ENCODE measurements at regions not wholly inside any gene's neighbourhood (a gene's known extent, or its start where the extent isn't known, plus 50 kb on each side); places are given as distances from the start of the nearest gene placed in this dataset.

DNA sequence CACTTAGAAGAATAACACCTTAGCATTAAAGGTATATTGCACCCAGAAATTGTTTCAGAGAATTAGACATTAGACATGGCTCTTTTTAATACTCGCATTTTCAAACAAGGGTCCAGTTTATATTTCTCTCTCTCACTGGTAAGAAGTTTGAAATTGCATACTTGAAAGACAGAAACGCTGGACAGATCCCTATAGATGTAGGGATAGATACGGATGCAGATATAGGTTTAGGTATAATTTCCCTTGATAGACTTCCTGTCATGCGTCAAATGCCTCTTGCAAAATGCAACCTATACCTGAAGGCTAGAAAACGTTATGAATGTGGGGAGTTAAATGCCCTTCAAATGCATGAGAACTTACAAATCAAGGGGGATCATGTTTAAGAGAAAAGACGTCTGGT, 99.4 kb upstream of the BCL6 start:
- CTCF ChIA-PET = no interaction called here
- POLR2A ChIA-PET = no interaction called here

DNA sequence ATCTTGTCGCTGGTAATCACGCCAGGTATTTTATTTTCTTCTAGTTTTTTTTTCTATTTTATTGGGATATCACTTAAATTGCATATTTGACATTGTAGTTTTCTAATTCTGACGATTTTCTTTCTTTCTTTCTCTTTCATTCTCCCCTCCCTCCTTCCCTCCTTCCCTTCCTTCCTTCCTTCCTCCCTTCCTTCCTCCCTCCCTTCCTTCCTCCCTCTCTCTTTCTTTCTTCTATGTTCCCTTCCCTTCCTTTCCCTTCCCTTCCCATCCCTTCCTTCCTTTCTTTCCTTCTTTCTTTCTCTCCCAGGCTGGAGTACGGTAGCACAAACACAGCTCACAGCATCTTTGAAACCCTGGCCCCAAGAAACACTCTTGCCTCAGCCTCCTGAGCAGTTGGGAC, 100.6 kb upstream of the BCL6 start:
- Histone ChIP-seq H3K27ac (ENCODE audit: low read depth in 2 of 2, low read length in 1 of 2) (no peak overlapping the region), H2AFZ (ENCODE audit: low read depth) (peak overlapping the region; percentile 56; the same call in 1 of the 2 replicates), H4K20me1 (ENCODE audit: insufficient read depth) (no peaks in the 10 kb centered on the region), H3K79me2 (ENCODE audit: insufficient read depth) (no peaks in the 10 kb centered on the region), H3K4me1 (ENCODE audit: control insufficient read depth in 1 of 2, insufficient read depth in 2 of 2, low read depth in 1 of 2, low read length in 1 of 2) (no peaks in the 10 kb centered on the region), H3K4me3 (ENCODE audit: low read depth in 2 of 2, low read length in 1 of 2) (no peak overlapping the region), H3K36me3 (replicated peaks in 1 of 2; ENCODE audit: control insufficient read depth in 1 of 2, insufficient read depth in 2 of 2, low read length in 1 of 2) (no peaks in the 10 kb centered on the region), H3K27me3 (ENCODE audit: insufficient read depth) (no peaks in the 10 kb centered on the region), H3K9me3 (no peaks in the 10 kb centered on the region), H3F3A (replicated peaks; ENCODE audit: insufficient read depth) (no peaks in the 10 kb centered on the region), H3K4me2 (no peak overlapping the region), H3K9me2 (no peaks in the 10 kb centered on the region), H3K9ac (no peak overlapping the region)
- TF ChIP-seq TCF12 (IDR thresholded peaks at IDR 0.05) = no peak
- no peak for TF ChIP-seq RCOR1 (IDR thresholded peaks at IDR 0.05; ENCODE audit: low read length)
- TF ChIP-seq, protein P1, sequence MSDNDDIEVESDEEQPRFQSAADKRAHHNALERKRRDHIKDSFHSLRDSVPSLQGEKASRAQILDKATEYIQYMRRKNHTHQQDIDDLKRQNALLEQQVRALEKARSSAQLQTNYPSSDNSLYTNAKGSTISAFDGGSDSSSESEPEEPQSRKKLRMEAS (IDR thresholded peaks at IDR 0.05; ENCODE audit: low read depth) = no peak
- TF ChIP-seq RFX5 (IDR thresholded peaks at IDR 0.05; ENCODE audit: low read length) = no peak
- no peak for TF ChIP-seq SIN3A (IDR thresholded peaks at IDR 0.05; ENCODE audit: borderline replicate concordance, low read depth, low read length)
- TF ChIP-seq, protein P2, sequence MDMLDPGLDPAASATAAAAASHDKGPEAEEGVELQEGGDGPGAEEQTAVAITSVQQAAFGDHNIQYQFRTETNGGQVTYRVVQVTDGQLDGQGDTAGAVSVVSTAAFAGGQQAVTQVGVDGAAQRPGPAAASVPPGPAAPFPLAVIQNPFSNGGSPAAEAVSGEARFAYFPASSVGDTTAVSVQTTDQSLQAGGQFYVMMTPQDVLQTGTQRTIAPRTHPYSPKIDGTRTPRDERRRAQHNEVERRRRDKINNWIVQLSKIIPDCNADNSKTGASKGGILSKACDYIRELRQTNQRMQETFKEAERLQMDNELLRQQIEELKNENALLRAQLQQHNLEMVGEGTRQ (IDR thresholded peaks at IDR 0.05; ENCODE audit: borderline replicate concordance, low read depth, low read length) = no peak
- TF ChIP-seq RAD21 (IDR thresholded peaks at IDR 0.05; ENCODE audit: low read length) = no peak
- no peak for TF ChIP-seq FOXM1 (IDR thresholded peaks at IDR 0.05; ENCODE audit: low read depth)
- TF ChIP-seq TEAD4 (IDR thresholded peaks at IDR 0.05; ENCODE audit: borderline replicate concordance, insufficient read depth) = no peak
- no peak for TF ChIP-seq EZH2phosphoT487 (IDR thresholded peaks at IDR 0.05; ENCODE audit: borderline replicate concordance, low read depth)
- no peak for TF ChIP-seq SMC3 (IDR thresholded peaks at IDR 0.05; ENCODE audit: low read depth, low read length)
- TF ChIP-seq EP300 (IDR thresholded peaks at IDR 0.05; ENCODE audit: borderline replicate concordance in 1 of 2, low read depth in 1 of 2, low read length in 1 of 2) = no peak
- WGBS (ENCODE audit: low lambda C conversion rate) = 36% methylated on average over 4 of the region's 4 CpGs
- ChIA-PET CTCF (no interaction called here), POLR2A (no interaction called here)
- no peak for DNase-seq

More for the DNA sequence above, 99.4 kb upstream of the BCL6 start:
- no peak overlapping the region for H3K4me3 ChIP-seq (ENCODE audit: low read depth in 2 of 2, low read length in 1 of 2)
- DNase-seq = no peak
- no peak overlapping the region for H3K9ac ChIP-seq
- no peak overlapping the region for H3K4me2 ChIP-seq
- H3F3A ChIP-seq (replicated peaks; ENCODE audit: insufficient read depth) = no peaks in the 10 kb centered on the region
- H3K27me3 ChIP-seq (ENCODE audit: insufficient read depth) = no peaks in the 10 kb centered on the region
- no peaks in the 10 kb centered on the region for H3K9me2 ChIP-seq
- no peak overlapping the region for H3K27ac ChIP-seq (ENCODE audit: low read depth in 2 of 2, low read length in 1 of 2)
- no peaks in the 10 kb centered on the region for H3K9me3 ChIP-seq
- no peaks in the 10 kb centered on the region for H3K4me1 ChIP-seq (ENCODE audit: control insufficient read depth in 1 of 2, insufficient read depth in 2 of 2, low read depth in 1 of 2, low read length in 1 of 2)
- TF ChIP-seq, protein P3, sequence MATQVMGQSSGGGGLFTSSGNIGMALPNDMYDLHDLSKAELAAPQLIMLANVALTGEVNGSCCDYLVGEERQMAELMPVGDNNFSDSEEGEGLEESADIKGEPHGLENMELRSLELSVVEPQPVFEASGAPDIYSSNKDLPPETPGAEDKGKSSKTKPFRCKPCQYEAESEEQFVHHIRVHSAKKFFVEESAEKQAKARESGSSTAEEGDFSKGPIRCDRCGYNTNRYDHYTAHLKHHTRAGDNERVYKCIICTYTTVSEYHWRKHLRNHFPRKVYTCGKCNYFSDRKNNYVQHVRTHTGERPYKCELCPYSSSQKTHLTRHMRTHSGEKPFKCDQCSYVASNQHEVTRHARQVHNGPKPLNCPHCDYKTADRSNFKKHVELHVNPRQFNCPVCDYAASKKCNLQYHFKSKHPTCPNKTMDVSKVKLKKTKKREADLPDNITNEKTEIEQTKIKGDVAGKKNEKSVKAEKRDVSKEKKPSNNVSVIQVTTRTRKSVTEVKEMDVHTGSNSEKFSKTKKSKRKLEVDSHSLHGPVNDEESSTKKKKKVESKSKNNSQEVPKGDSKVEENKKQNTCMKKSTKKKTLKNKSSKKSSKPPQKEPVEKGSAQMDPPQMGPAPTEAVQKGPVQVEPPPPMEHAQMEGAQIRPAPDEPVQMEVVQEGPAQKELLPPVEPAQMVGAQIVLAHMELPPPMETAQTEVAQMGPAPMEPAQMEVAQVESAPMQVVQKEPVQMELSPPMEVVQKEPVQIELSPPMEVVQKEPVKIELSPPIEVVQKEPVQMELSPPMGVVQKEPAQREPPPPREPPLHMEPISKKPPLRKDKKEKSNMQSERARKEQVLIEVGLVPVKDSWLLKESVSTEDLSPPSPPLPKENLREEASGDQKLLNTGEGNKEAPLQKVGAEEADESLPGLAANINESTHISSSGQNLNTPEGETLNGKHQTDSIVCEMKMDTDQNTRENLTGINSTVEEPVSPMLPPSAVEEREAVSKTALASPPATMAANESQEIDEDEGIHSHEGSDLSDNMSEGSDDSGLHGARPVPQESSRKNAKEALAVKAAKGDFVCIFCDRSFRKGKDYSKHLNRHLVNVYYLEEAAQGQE (IDR thresholded peaks at IDR 0.05; ENCODE audit: low read depth, low read length) = peak; percentile 50; the same call in 1 of the 2 replicates
- no peak for TF ChIP-seq SIN3A (IDR thresholded peaks at IDR 0.05; ENCODE audit: borderline replicate concordance, low read depth, low read length)
- no peaks in the 10 kb centered on the region for H3K36me3 ChIP-seq (replicated peaks in 1 of 2; ENCODE audit: control insufficient read depth in 1 of 2, insufficient read depth in 2 of 2, low read length in 1 of 2)
- WGBS (ENCODE audit: low lambda C conversion rate) = 21% methylated on average over 6 of the region's 6 CpGs
- no peak overlapping the region for H2AFZ ChIP-seq (ENCODE audit: low read depth)
- H3K79me2 ChIP-seq (ENCODE audit: insufficient read depth) = no peaks in the 10 kb centered on the region
- no peaks in the 10 kb centered on the region for H4K20me1 ChIP-seq (ENCODE audit: insufficient read depth)

Measured in SK-N-SH (cell line).